PC-9 (cell line): ENCODE measurements at regions not wholly inside any gene's neighbourhood (a gene's known extent, or its start where the extent isn't known, plus 50 kb on each side); places are given as distances from the start of the nearest gene placed in this dataset.

Experiments used
- EZH2 ChIP-seq: fragments of 200-600 bp; sonication (generic); IDR thresholded peaks from 2 replicates; pipeline ENCODE4 v1.8.0; 2017; ENCODE audit warnings: antibody characterized with exemption, low read depth
- TF ChIP-seq, protein P1 (sequence below): fragments of 200-600 bp; sonication (generic); conservative IDR thresholded peaks from 2 replicates; pipeline ENCODE4 v1.6.1; 2017; ENCODE audit warnings: mixed run types, antibody characterized with exemption, mild to moderate bottlenecking, moderate library complexity

DNA sequence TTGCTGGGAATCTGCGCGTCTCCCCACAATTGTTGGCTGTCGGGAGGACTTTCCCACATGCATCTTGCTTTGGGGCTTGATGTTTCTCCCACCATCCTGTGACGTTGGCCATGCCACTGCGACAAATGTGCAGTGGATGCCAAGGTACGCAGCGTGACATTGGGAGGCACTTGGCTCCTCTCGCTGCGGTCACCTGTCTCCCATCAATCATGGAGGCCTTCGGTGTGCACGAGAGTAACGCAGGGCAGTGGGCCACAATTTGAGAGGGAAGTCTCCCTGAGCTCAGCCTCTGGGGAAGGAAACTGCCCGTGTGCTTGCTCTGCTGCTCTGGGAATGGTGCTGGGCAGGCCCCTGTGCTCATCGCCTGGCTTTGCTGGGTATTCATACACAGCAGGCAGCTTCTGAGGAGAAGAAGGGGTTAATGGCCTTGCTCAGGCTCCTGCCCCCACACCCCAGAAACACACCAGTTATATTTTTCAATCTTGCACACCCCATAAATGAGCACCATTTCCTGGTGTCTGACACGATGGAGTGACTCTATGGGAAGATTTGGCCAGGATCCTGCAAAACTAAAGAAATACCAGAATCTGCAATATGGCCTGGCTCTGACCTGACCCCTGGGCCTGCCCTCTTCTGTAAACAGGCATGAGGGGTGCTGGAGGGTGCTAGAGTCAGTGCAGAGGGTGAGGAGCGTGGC, 153.5 kb downstream of the ADAMTS15 start:
- TF ChIP-seq, protein P1, sequence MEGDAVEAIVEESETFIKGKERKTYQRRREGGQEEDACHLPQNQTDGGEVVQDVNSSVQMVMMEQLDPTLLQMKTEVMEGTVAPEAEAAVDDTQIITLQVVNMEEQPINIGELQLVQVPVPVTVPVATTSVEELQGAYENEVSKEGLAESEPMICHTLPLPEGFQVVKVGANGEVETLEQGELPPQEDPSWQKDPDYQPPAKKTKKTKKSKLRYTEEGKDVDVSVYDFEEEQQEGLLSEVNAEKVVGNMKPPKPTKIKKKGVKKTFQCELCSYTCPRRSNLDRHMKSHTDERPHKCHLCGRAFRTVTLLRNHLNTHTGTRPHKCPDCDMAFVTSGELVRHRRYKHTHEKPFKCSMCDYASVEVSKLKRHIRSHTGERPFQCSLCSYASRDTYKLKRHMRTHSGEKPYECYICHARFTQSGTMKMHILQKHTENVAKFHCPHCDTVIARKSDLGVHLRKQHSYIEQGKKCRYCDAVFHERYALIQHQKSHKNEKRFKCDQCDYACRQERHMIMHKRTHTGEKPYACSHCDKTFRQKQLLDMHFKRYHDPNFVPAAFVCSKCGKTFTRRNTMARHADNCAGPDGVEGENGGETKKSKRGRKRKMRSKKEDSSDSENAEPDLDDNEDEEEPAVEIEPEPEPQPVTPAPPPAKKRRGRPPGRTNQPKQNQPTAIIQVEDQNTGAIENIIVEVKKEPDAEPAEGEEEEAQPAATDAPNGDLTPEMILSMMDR = no peak
- TF ChIP-seq EZH2 = no peak
